ENCODE measurements at regions not wholly inside any gene's neighbourhood (a gene's known extent, or its start where the extent isn't known, plus 50 kb on each side); places are given as distances from the start of the nearest gene placed in this dataset.

GRCh38 chr4:130393231-130393630 is 1297.3 kb downstream of the C4orf33 start:
- FAIRE-seq: no peak

- FAIRE-seq: no peak
Observed at GRCh38 chr4:130393642-130394041, 1297.7 kb downstream of the C4orf33 start.

- no peak for FAIRE-seq
Observed at GRCh38 chr4:130395871-130396270, 1299.9 kb downstream of the C4orf33 start.

- FAIRE-seq: no peak
Observed at GRCh38 chr4:130403221-130403620, 1307.3 kb downstream of the C4orf33 start.

GRCh38 chr4:130416228-130416627 is 1320.3 kb downstream of the C4orf33 start:
- FAIRE-seq: peak; percentile 11

GRCh38 chr4:130419211-130419975 is 1323.4 kb downstream of the C4orf33 start:
- no peak for FAIRE-seq

- FAIRE-seq: no peak
Observed at GRCh38 chr4:130422261-130422660, 1326.3 kb downstream of the C4orf33 start.

GRCh38 chr4:130424211-130424610 is 1328.3 kb downstream of the C4orf33 start:
- FAIRE-seq: no peak

GRCh38 chr4:130432289-130432688 is 1336.3 kb downstream of the C4orf33 start:
- FAIRE-seq: no peak

- FAIRE-seq: no peak
Observed at GRCh38 chr4:130449741-130450140, 1353.8 kb downstream of the C4orf33 start.

- FAIRE-seq: no peak
Observed at GRCh38 chr4:130468340-130468739, 1372.4 kb downstream of the C4orf33 start.

- no peak for FAIRE-seq
Observed at GRCh38 chr4:130478406-130478805, 1382.5 kb downstream of the C4orf33 start.

- FAIRE-seq: no peak
Observed at GRCh38 chr4:130479020-130479419, 1383.1 kb downstream of the C4orf33 start.

GRCh38 chr4:130479674-130480073 is 1383.7 kb downstream of the C4orf33 start:
- peak; percentile 52 for FAIRE-seq

- no peak for FAIRE-seq
Observed at GRCh38 chr4:130484826-130485225, 1388.9 kb downstream of the C4orf33 start.

GRCh38 chr4:130485371-130485770 is 1389.4 kb downstream of the C4orf33 start:
- FAIRE-seq: no peak

GRCh38 chr4:130486186-130486585 is 1390.2 kb downstream of the C4orf33 start:
- no peak for FAIRE-seq

- FAIRE-seq: no peak
Observed at GRCh38 chr4:130486841-130487240, 1390.9 kb downstream of the C4orf33 start.

- FAIRE-seq: no peak
Observed at GRCh38 chr4:130510661-130511060, 1414.7 kb downstream of the C4orf33 start.

GRCh38 chr4:130511776-130512175 is 1415.8 kb downstream of the C4orf33 start:
- FAIRE-seq: no peak

GRCh38 chr4:130524057-130524456 is 1428.1 kb downstream of the C4orf33 start:
- no peak for FAIRE-seq

- no peak for FAIRE-seq
Observed at GRCh38 chr4:130530505-130530904, 1434.6 kb downstream of the C4orf33 start.

- no peak for FAIRE-seq
Observed at GRCh38 chr4:130534651-130535050, 1438.7 kb downstream of the C4orf33 start.

- no peak for FAIRE-seq
Observed at GRCh38 chr4:130542953-130543352, 1447.0 kb downstream of the C4orf33 start.

GRCh38 chr4:130545171-130545570 is 1449.2 kb downstream of the C4orf33 start:
- no peak for FAIRE-seq

Data from G401.6 (cell line).